Vagina (tissue), 2 donors: ENCODE measurements at regions not wholly inside any gene's neighbourhood (a gene's known extent, or its start where the extent isn't known, plus 50 kb on each side); places are given as distances from the start of the nearest gene placed in this dataset.
A peak's percentile ranks its signal among the peaks of the same experiment; 100 is the strongest.

Experiments
- DNase-seq, 2 donors: peaks; one replicate each; pipeline ENCODE4 v3.0.0-alpha.2; 2017; ENCODE audit errors: extremely low spot score in 2 of 2
- H3K27ac ChIP-seq: fragments of 200-600 bp; sonication (generic); one replicate; pipeline ENCODE4 v1.5.1; 2019
- H3K27me3 ChIP-seq: fragments of 200-600 bp; sonication (generic); one replicate; pipeline ENCODE4 v1.5.1; 2019
- H3K36me3 ChIP-seq, 2 donors: fragments of 200-600 bp; sonication (generic); one replicate each; pipeline ENCODE4 v1.5.1; 2017 to 2019
- H3K4me1 ChIP-seq: fragments of 200-600 bp; sonication (generic); one replicate; pipeline ENCODE4 v1.5.1; 2019
- H3K4me3 ChIP-seq, 2 donors: fragments of 200-600 bp; sonication (generic); 1 replicate in 1 of 2; 2 replicates in 1 of 2; pipeline ENCODE4 v1.5.1; 2016 to 2019
- H3K9me3 ChIP-seq: fragments of 200-600 bp; sonication (generic); one replicate; pipeline ENCODE4 v1.5.1; 2019
- POLR2A ChIP-seq, 2 donors: fragments of 450-650 bp; IDR thresholded peaks; one replicate each; pipeline ENCODE4 v1.6.1; 2017; ENCODE audit warnings: antibody characterized with exemption in 2 of 2, mild to moderate bottlenecking in 2 of 2, moderate library complexity in 2 of 2
- POLR2AphosphoS5 ChIP-seq, 2 donors: sonication (generic); formaldehyde crosslinking; IDR thresholded peaks; one replicate each; pipeline ENCODE4 v1.9.0; 2017; ENCODE audit warnings: antibody characterized with exemption in 2 of 2, mild to moderate bottlenecking in 2 of 2, low read depth in 1 of 2; ENCODE audit not compliant: insufficient read depth in 1 of 2
- intact Hi-C: fragments of 100-400 bp; cut with DNase I; formaldehyde crosslinking; loops from one replicate; pipeline ENCODE4 v1.15.1; 2023
- TF ChIP-seq, protein P1 (sequence below), 3 experiments: fragments of 450-650 bp in 2 of 3; fragments of 200-600 bp in 1 of 3; sonication (generic) in 1 of 3; IDR thresholded peaks; one replicate each; pipeline ENCODE4 v1.5.1; 2017 to 2019; ENCODE audit warnings: antibody characterized with exemption in 3 of 3, mild to moderate bottlenecking in 2 of 3, moderate library complexity in 2 of 3

DNA sequence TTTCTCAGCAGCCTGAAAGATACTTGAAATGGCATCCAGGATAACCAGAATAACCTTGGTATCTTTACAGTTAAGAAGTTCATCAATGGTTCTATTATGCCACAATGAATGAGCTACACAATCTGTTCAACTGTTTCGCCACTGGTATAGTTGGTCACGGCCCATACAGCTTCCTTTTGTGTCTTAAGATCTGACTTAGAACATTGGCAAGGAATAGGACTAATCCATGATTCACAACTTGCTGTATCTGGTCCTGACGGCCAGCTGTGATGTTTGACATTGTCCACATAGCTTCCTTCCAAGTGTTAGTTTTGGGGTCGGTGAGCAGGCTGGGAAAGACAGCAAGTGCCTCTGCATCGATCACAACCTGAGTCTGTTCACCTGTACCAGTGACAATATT lies 113.3 kb upstream of the RAD23B start:
- intact Hi-C loops, result no loop called here
- Histone ChIP-seq H3K4me1 (no peaks in the 10 kb centered on the region), H3K27ac (no peak overlapping the region), H3K4me3 (no peak overlapping the region), H3K27me3 (no peaks in the 10 kb centered on the region), H3K36me3 (no peaks in the 10 kb centered on the region), H3K9me3 (no peaks in the 10 kb centered on the region)
- no peak for TF ChIP-seq POLR2AphosphoS5 (IDR thresholded peaks at IDR 0.05; ENCODE audit: insufficient read depth in 1 of 2, low read depth in 1 of 2)
- TF ChIP-seq, protein P1, sequence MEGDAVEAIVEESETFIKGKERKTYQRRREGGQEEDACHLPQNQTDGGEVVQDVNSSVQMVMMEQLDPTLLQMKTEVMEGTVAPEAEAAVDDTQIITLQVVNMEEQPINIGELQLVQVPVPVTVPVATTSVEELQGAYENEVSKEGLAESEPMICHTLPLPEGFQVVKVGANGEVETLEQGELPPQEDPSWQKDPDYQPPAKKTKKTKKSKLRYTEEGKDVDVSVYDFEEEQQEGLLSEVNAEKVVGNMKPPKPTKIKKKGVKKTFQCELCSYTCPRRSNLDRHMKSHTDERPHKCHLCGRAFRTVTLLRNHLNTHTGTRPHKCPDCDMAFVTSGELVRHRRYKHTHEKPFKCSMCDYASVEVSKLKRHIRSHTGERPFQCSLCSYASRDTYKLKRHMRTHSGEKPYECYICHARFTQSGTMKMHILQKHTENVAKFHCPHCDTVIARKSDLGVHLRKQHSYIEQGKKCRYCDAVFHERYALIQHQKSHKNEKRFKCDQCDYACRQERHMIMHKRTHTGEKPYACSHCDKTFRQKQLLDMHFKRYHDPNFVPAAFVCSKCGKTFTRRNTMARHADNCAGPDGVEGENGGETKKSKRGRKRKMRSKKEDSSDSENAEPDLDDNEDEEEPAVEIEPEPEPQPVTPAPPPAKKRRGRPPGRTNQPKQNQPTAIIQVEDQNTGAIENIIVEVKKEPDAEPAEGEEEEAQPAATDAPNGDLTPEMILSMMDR (IDR thresholded peaks at IDR 0.05), result no peak
- no peak for TF ChIP-seq POLR2A (IDR thresholded peaks at IDR 0.05)
- DNase-seq, result no peak

DNA sequence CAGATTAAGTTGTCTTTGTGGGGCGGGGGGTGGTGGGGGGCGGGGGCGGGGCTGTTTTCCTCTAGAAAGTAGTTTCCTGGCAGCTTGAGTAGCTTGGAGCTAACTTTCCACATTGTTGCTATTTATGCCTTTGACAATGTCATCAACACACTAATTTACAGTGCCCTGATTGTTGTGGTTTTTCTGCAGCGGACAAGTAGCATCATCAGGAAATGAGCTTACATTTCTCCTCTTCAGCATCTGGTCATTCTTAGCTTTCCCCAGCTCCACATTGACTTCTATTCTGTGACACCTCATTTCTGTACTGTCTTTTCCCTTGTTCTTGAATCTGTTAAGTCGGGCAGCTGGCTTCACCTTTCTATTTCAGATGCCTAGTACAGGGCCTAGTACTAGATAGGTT lies 112.3 kb upstream of the RAD23B start:
- TF ChIP-seq, protein P1 (IDR thresholded peaks at IDR 0.05), result no peak
- TF ChIP-seq POLR2A (IDR thresholded peaks at IDR 0.05), result no peak
- TF ChIP-seq POLR2AphosphoS5 (IDR thresholded peaks at IDR 0.05; ENCODE audit: insufficient read depth in 1 of 2, low read depth in 1 of 2), result no peak
- H3K4me3 ChIP-seq, result no peak overlapping the region
- intact Hi-C loops, result no loop called here
- no peaks in the 10 kb centered on the region for H3K4me1 ChIP-seq
- H3K9me3 ChIP-seq, result no peaks in the 10 kb centered on the region
- no peaks in the 10 kb centered on the region for H3K36me3 ChIP-seq
- DNase-seq, result no peak
- no peak overlapping the region for H3K27ac ChIP-seq
- H3K27me3 ChIP-seq, result no peaks in the 10 kb centered on the region

DNA sequence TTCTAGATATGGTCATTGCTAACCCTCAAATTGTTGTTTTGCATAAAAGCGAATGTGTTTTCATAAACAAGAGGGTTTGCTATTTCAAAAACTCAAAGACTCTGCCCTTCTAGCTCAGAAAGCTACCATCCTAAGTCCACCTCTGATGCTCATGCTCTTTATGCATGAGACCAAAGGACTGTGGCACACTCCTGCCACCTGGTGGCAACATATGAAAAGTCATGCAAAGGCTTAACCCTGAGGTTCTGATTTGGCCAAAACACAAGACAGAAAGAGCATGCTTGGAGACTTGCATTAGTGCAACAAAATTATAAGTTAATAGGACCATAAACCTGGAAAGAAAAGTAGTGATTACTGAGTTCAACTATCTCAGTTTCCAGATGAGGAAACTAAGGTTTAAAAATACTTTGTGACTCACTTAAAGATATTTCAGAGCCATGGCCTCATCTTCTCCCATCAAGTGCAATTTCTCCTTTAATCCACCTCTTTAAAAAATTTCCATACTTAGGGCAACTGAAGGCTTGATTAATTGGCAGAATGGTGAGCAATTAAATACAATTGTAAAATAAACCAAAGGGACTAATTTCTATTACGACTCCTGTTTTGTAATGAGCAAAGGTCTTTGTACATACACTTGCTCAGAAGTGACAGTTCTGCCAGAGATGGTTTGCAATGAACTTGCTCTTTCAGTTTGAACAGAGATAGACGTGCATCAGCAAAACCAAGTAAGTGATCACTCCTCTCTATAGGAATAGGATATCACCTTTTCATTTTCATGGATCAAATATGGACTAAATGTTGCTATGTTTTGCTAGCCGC lies 110.7 kb upstream of the RAD23B start:
- intact Hi-C loops, result no loop called here
- Histone ChIP-seq H3K27ac (no peak overlapping the region), H3K4me1 (no peaks in the 10 kb centered on the region), H3K27me3 (no peaks in the 10 kb centered on the region), H3K9me3 (no peaks in the 10 kb centered on the region), H3K4me3 (no peak overlapping the region), H3K36me3 (no peaks in the 10 kb centered on the region)
- TF ChIP-seq, protein P1 (IDR thresholded peaks at IDR 0.05), result peak; percentile 60 to 93 (median 83)
- TF ChIP-seq POLR2A (IDR thresholded peaks at IDR 0.05), result no peak
- TF ChIP-seq POLR2AphosphoS5 (IDR thresholded peaks at IDR 0.05; ENCODE audit: insufficient read depth in 1 of 2, low read depth in 1 of 2), result no peak
- no peak for DNase-seq

DNA sequence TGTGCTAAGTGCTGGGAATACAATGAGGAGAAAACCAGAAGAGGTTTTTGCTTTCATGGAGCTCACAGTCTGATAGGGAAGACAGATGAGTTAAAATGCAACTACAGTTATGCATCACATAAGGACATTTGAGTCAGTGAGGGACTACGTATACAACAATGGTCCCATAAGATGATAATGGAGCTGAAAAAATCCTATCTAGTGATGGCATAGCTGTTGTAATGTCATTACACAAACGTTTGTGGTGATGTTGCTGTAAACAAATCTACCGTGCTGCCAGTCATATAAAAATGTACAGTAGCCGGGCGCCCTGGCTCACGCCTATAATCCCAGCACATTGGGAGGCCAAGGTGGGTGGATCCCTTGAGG lies 110.1 kb upstream of the RAD23B start:
- H3K9me3 ChIP-seq, result no peaks in the 10 kb centered on the region
- DNase-seq, result no peak
- no peak overlapping the region for H3K4me3 ChIP-seq
- H3K27ac ChIP-seq, result no peak overlapping the region
- H3K36me3 ChIP-seq, result no peaks in the 10 kb centered on the region
- no peaks in the 10 kb centered on the region for H3K4me1 ChIP-seq
- H3K27me3 ChIP-seq, result no peaks in the 10 kb centered on the region
- intact Hi-C loops, result no loop called here
- TF ChIP-seq, protein P1 (IDR thresholded peaks at IDR 0.05), result no peak
- no peak for TF ChIP-seq POLR2AphosphoS5 (IDR thresholded peaks at IDR 0.05; ENCODE audit: insufficient read depth in 1 of 2, low read depth in 1 of 2)
- TF ChIP-seq POLR2A (IDR thresholded peaks at IDR 0.05), result no peak

DNA sequence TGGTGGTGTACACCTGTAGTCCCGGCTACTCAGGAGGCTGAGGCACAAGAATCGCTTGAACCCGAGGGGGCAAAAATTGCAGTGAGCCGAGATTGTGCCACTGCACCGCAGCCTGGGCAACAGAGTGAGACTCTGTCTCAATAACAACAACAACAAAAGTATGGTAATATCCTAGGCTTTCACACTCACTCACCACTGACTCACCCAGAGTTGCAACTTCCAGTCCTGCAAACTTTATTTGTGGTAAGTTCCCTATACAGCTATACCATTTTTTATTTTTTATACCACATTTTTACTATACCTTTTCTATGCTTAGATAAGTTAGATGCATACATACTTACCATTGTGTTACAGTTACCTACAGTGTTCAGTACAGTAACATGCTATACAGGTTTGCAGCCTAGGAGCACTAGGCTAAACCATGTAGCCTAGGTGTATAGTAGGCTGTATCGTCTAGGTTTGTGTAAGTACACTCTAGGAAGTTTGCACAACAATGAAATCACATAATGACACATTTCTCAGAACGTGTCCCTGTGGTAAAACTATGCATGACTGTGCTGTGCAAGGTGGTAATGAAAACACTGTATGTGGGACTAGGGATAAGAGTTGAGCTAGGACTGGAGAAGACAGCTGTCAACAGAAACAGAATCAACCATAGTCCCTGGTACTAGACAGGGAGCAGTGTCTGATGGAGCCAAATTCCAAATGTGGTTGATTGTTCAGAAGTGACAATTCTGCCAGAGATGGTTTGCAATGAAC lies 109.5 kb upstream of the RAD23B start:
- intact Hi-C loops, result no loop called here

More for the DNA sequence above, 109.5 kb upstream of the RAD23B start:
- Histone ChIP-seq H3K36me3 (no peaks in the 10 kb centered on the region), H3K9me3 (no peaks in the 10 kb centered on the region), H3K4me1 (no peaks in the 10 kb centered on the region), H3K27ac (no peak overlapping the region), H3K4me3 (no peak overlapping the region), H3K27me3 (no peaks in the 10 kb centered on the region)
- TF ChIP-seq, protein P1 (IDR thresholded peaks at IDR 0.05), result no peak
- TF ChIP-seq POLR2AphosphoS5 (IDR thresholded peaks at IDR 0.05; ENCODE audit: insufficient read depth in 1 of 2, low read depth in 1 of 2) (no peak), POLR2A (IDR thresholded peaks at IDR 0.05) (no peak)
- no peak for DNase-seq
